ENCODE measurements at regions not wholly inside any gene's neighbourhood (a gene's known extent, or its start where the extent isn't known, plus 50 kb on each side); places are given as distances from the start of the nearest gene placed in this dataset.
"Not testable (repeated sequence)": the region's sequence is repeated elsewhere in the genome, so short reads cannot be mapped to it uniquely, and the experiment has no call there.

GRCh38 chr3:11720304-11720898 is 76.7 kb upstream of the VGLL4 start:
- DNase-seq (peak; percentile 29 to 45 (median 33)), ATAC-seq (replicated peaks) (peak; percentile 50)
- Mint-ChIP-seq H3K4me3 (peak overlapping the region; percentile 96 to 97), H3K36me3 (ENCODE audit: insufficient read depth) (peaks cover 16% of the 10 kb centered on the region), H3K4me1 (ENCODE audit: low read depth in 2 of 2) (peaks cover 22 to 28% of the 10 kb centered on the region in 2 donors), H3K27me3 (peaks cover 0 to 11% of the 10 kb centered on the region in 2 donors), H3K9me3 (no peaks in the 10 kb centered on the region), H3K27ac (peak overlapping the region; percentile 91 to 97)

DNA sequence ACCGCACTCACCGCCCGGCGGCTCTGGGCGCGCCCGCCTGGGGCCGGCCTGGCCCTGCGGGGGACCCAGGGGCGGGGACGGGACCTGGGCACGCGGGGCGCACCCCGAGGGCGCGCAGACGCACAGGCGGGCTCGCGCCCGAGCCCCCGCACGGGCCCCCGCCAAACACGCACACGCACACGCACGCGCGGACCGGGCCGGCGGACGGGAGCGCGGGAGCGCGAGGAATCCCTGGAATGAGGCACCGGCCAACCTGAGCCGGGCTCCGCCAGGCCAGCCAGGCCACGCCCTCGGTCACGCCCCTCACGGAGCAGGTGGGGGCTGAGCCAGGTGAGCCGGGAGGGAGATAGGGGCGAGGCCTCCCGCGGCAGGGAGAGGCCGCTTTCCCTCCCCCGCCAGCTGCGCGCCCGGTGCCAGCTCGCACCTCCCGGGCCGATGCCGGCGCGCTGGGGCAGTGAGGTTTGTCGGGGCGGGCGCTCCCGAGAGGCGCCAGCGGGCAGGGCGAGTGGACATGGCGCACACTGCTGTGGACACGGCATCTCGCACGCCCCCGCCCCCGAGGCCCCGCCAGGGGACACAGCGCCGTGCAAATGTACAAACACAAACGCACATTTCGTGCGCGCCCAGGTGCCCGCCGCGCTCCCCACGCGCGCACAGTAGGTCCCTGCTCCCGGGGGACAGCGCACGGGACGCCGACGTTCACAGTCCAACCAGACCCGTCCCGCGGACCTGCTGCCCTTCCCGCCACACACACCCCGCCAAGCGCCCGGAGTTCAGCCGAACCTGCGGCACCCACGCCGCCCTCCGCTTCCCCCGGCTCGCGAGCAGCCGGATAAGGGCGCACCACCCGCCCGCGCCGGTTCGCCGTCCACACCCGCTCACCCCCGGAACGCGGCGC is 75.9 kb upstream of the VGLL4 start:
- peak overlapping the region; percentile 96 to 97 for H3K4me3 Mint-ChIP-seq
- ATAC-seq (replicated peaks) (peak; percentile 69), DNase-seq (peak; percentile 69 to 71 (median 70))
- H3K27ac Mint-ChIP-seq, result peak overlapping the region; percentile 91 to 97
- peaks cover 16% of the 10 kb centered on the region for H3K36me3 Mint-ChIP-seq (ENCODE audit: insufficient read depth)
- peaks cover 18 to 21% of the 10 kb centered on the region in 2 donors for H3K4me1 Mint-ChIP-seq (ENCODE audit: low read depth in 2 of 2)
- no peaks in the 10 kb centered on the region for H3K9me3 Mint-ChIP-seq
- H3K27me3 Mint-ChIP-seq, result peaks cover 0 to 4% of the 10 kb centered on the region in 2 donors

GRCh38 chr3:11718637-11719405 is 75.1 kb upstream of the VGLL4 start:
- peak overlapping the region; percentile 87 to 96 for H3K27ac Mint-ChIP-seq
- ATAC-seq (replicated peaks) (peak; percentile 16), DNase-seq (peak; percentile 21 to 26 (median 23))
- H3K36me3 Mint-ChIP-seq (ENCODE audit: insufficient read depth), result peaks cover 16% of the 10 kb centered on the region
- H3K4me3 Mint-ChIP-seq, result peak overlapping the region; percentile 95 to 97
- H3K4me1 Mint-ChIP-seq (ENCODE audit: low read depth in 2 of 2), result peaks cover 15 to 19% of the 10 kb centered on the region in 2 donors
- H3K27me3 Mint-ChIP-seq, result no peaks in the 10 kb centered on the region
- no peaks in the 10 kb centered on the region for H3K9me3 Mint-ChIP-seq

GRCh38 chr3:11717768-11718636 is 74.3 kb upstream of the VGLL4 start:
- Mint-ChIP-seq H3K4me3 (peak overlapping the region; percentile 95 to 97), H3K27ac (peak overlapping the region; percentile 87 to 96), H3K9me3 (no peaks in the 10 kb centered on the region), H3K27me3 (no peaks in the 10 kb centered on the region), H3K36me3 (ENCODE audit: insufficient read depth) (peaks cover 16% of the 10 kb centered on the region), H3K4me1 (ENCODE audit: low read depth in 2 of 2) (peaks cover 15 to 19% of the 10 kb centered on the region in 2 donors)
- DNase-seq (no peak), ATAC-seq (replicated peaks) (no peak)

GRCh38 chr3:11717301-11717700 is 73.6 kb upstream of the VGLL4 start:
- DNase-seq (no peak), ATAC-seq (replicated peaks) (no peak)
- Mint-ChIP-seq H3K36me3 (ENCODE audit: insufficient read depth) (peaks cover 16% of the 10 kb centered on the region), H3K9me3 (no peaks in the 10 kb centered on the region), H3K4me1 (ENCODE audit: low read depth in 2 of 2) (peaks cover 15 to 19% of the 10 kb centered on the region in 2 donors), H3K27me3 (no peaks in the 10 kb centered on the region), H3K4me3 (no peak overlapping the region), H3K27ac (no peak overlapping the region)

DNA sequence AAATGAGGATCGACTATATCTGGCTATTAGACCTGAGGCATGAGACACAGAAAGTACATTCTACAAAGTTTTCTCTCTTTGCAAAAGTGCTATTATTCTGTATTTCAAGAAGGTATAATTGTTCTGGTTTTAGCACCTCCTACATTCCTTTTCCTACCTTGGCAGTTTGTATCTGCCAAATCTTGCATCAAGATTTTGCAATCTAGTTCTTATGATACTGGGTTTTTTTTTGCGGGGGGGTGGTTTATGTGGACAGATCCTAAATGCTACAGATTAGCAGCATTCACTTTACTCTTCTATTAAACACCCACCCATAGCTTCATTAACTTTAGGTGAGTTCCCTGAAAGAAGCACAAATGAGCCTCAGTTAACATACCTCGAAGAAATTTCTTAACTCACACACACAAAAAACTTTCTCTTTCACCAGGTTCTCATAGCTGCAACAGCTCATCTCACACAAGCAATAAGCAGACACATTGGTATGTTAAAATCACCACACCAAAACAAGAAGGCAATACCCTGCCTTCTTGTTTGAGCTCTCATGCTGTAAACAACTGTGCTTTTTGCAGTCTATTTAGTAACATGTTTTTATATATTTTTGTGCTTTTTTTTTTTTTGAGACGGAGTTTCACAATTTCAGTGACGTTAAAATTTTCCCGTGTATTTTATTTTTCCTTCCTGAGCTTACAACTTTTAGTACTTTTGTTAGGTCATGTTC is 73.0 kb upstream of the VGLL4 start:
- Mint-ChIP-seq H3K27me3 (no peaks in the 10 kb centered on the region), H3K27ac (no peak overlapping the region), H3K4me1 (ENCODE audit: low read depth in 2 of 2) (peaks cover 15 to 19% of the 10 kb centered on the region in 2 donors), H3K9me3 (no peaks in the 10 kb centered on the region), H3K36me3 (ENCODE audit: insufficient read depth) (peaks cover 16% of the 10 kb centered on the region), H3K4me3 (no peak overlapping the region)
- ATAC-seq (replicated peaks), result no peak
- no peak for DNase-seq

- H3K27me3 Mint-ChIP-seq, result no peaks in the 10 kb centered on the region
- H3K4me1 Mint-ChIP-seq (ENCODE audit: low read depth in 2 of 2), result peaks cover 5% of the 10 kb centered on the region in 2 donors
- peaks cover 8% of the 10 kb centered on the region for H3K36me3 Mint-ChIP-seq (ENCODE audit: insufficient read depth)
- DNase-seq, result no peak
- H3K4me3 Mint-ChIP-seq, result no peak overlapping the region
- no peaks in the 10 kb centered on the region for H3K9me3 Mint-ChIP-seq
- ATAC-seq (replicated peaks), result no peak
- no peak overlapping the region for H3K27ac Mint-ChIP-seq
Observed at GRCh38 chr3:11713171-11713570, 69.5 kb upstream of the VGLL4 start.

DNA sequence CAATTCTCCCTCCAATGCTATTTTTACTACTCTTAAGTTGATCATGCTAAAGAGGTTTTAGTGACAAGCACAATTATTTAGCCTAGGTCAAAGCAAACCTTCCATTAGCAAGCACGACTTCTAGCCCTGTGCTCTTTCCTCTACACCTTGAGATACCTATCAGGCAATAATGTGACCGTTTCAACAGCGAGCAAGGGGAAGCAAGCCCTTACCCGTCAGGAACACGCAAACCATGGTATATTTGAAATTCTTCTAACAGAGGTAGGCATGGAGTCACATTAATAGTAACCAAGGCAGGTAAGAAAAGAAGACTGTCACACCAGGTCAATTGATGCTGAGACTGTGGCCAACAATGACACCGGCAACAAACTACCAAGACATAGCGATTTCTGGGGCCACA is 68.9 kb upstream of the VGLL4 start:
- Mint-ChIP-seq H3K27ac (no peak overlapping the region), H3K36me3 (ENCODE audit: insufficient read depth) (peaks cover 8% of the 10 kb centered on the region), H3K9me3 (no peaks in the 10 kb centered on the region), H3K27me3 (no peaks in the 10 kb centered on the region), H3K4me3 (no peak overlapping the region), H3K4me1 (ENCODE audit: low read depth in 2 of 2) (peaks cover 0 to 2% of the 10 kb centered on the region in 2 donors)
- DNase-seq (no peak), ATAC-seq (replicated peaks) (no peak)

GRCh38 chr3:11711876-11712275 is 68.2 kb upstream of the VGLL4 start:
- Mint-ChIP-seq H3K27me3 (no peaks in the 10 kb centered on the region), H3K9me3 (no peaks in the 10 kb centered on the region), H3K36me3 (ENCODE audit: insufficient read depth) (peaks cover 8% of the 10 kb centered on the region), H3K4me3 (no peak overlapping the region), H3K4me1 (ENCODE audit: low read depth in 2 of 2) (peaks cover 1 to 4% of the 10 kb centered on the region in 2 donors), H3K27ac (no peak overlapping the region)
- DNase-seq, result no peak
- no peak for ATAC-seq (replicated peaks)

DNA sequence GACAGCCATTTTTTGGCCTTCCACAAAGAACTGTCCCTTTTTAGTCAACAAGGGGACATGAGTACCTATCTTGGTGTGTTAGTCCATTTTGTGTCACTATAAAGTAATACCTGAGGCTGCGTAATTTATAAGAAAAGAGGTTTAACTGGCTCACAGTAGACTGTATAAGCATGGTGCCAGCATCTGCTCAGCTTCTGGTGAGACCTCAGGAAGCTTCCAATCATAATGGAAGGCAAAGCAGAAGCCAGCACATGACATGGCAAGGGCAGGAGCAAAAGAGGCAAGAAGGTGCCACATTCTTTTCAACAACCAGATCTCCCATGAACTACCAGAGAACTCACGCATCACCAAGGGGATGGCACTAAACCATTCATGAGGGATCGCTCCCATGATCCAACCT is 66.1 kb upstream of the VGLL4 start:
- Mint-ChIP-seq H3K4me3 (no peak overlapping the region), H3K27ac (no peak overlapping the region)
- ATAC-seq (replicated peaks), result no peak

GRCh38 chr3:11707084-11707483 is 63.4 kb upstream of the VGLL4 start:
- H3K9me3 Mint-ChIP-seq; H3K27me3 Mint-ChIP-seq; H3K4me3 Mint-ChIP-seq; DNase-seq; ATAC-seq (replicated peaks); H3K27ac Mint-ChIP-seq: not testable (repeated sequence)
- peaks cover 11% of the 10 kb centered on the region for H3K36me3 Mint-ChIP-seq (ENCODE audit: insufficient read depth)
- peaks cover 0 to 18% of the 10 kb centered on the region in 2 donors for H3K4me1 Mint-ChIP-seq (ENCODE audit: low read depth in 2 of 2)

More for the DNA sequence above, 66.1 kb upstream of the VGLL4 start:
- no peaks in the 10 kb centered on the region for H3K27me3 Mint-ChIP-seq
- H3K9me3 Mint-ChIP-seq, result no peaks in the 10 kb centered on the region
- no peak for DNase-seq
- H3K4me1 Mint-ChIP-seq (ENCODE audit: low read depth in 2 of 2), result peaks cover 0 to 15% of the 10 kb centered on the region in 2 donors
- peaks cover 5% of the 10 kb centered on the region for H3K36me3 Mint-ChIP-seq (ENCODE audit: insufficient read depth)

DNA sequence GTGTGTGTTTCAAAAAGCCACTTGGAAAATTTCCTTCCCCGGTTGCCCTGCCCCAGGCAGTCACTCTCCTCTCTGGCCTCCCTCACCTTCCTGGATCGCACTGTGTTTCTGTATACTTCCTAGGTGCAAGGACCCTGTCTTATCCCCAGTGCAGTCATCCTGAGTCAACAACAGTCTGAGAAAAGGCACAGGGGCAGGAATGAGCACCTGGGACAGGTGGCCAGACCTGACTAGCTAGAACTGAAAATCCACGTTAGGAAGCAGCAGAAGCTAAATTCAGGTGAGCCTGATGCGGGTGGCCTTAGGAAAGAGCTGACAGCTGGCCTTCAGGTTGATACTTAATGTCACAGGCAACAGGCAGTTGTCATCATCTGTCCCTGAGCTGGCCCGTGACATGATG is 62.9 kb upstream of the VGLL4 start:
- Mint-ChIP-seq H3K4me1 (ENCODE audit: low read depth in 2 of 2) (peaks cover 0 to 18% of the 10 kb centered on the region in 2 donors), H3K27ac (peak overlapping the region in 1 of 2 donors; percentile 32), H3K36me3 (ENCODE audit: insufficient read depth) (peaks cover 14% of the 10 kb centered on the region), H3K27me3 (no peaks in the 10 kb centered on the region), H3K9me3 (no peaks in the 10 kb centered on the region), H3K4me3 (no peak overlapping the region)
- DNase-seq (no peak), ATAC-seq (replicated peaks) (no peak)

Measured in effector memory CD8-positive, alpha-beta T cell (primary cell).